Panc1 (cell line): ENCODE measurements at regions not wholly inside any gene's neighbourhood (a gene's known extent, or its start where the extent isn't known, plus 50 kb on each side); places are given as distances from the start of the nearest gene placed in this dataset.

ENCODE experiments used
- ATAC-seq: fragments of 200-7000 bp; cut with Tn5 transposase; 2 replicates; pipeline ENCODE4 v1.9.1; 2020; ENCODE audit warnings: mild to moderate bottlenecking, moderate library complexity
- BruUV-seq: library from RNA; stranded (reverse); fragments of 400-500 nt; replicated peaks from 2 replicates; lab custom pipeline; 2021; lab: Mats Ljungman, UMichigan
- CTCF ChIA-PET: fragments of 300-600 bp; sonication (Branson Sonifier 250); formaldehyde crosslinking; loops from one replicate; lab custom pipeline; 2022; ENCODE audit warnings: antibody characterized with exemption; lab: Charles Lee
- POLR2A ChIA-PET: fragments of 300-600 bp; sonication (Branson Sonifier 250); formaldehyde crosslinking; loops from one replicate; lab custom pipeline; 2022; ENCODE audit warnings: antibody characterized with exemption; lab: Charles Lee
- DNase-seq: peaks from one replicate; pipeline ENCODE4 v3.0.0-alpha.2; 2010; ENCODE audit warnings: low read depth, low spot score
- H3K27ac ChIP-seq: 2 replicates; pipeline ENCODE4 v1.5.1; 2011; ENCODE audit warnings: mild to moderate bottlenecking, low read length, inconsistent platforms
- H3K27me3 ChIP-seq: fragments of 200-500 bp; sonication (Bioruptor generic); 2 replicates; pipeline ENCODE4 v1.6.0; 2014; ENCODE audit warnings: low read length, inconsistent platforms; ENCODE audit not compliant: control insufficient read depth, insufficient read depth
- H3K36me3 ChIP-seq: fragments of 200-500 bp; sonication (Bioruptor generic); 2 replicates; pipeline ENCODE4 v1.5.1; 2014; ENCODE audit warnings: inconsistent platforms, mild to moderate bottlenecking, low read length, moderate library complexity; ENCODE audit not compliant: control insufficient read depth, insufficient read depth
- H3K4me1 ChIP-seq: 2 replicates; pipeline ENCODE4 v1.5.1; 2011; ENCODE audit warnings: inconsistent platforms, mild to moderate bottlenecking, low read length, moderate library complexity; ENCODE audit not compliant: control insufficient read depth, insufficient read depth
- H3K4me3 ChIP-seq, 2 experiments: 2 replicates each; pipeline ENCODE4 v1.5.1; 2011 to 2012; ENCODE audit warnings: low read depth in 2 of 2, low read length in 2 of 2, mild to moderate bottlenecking in 2 of 2, inconsistent platforms in 1 of 2, moderate library complexity in 1 of 2
- H3K9me3 ChIP-seq: fragments of 200-500 bp; sonication (Bioruptor generic); 2 replicates; pipeline ENCODE4 v1.5.1; 2014; ENCODE audit warnings: low read depth, mild to moderate bottlenecking, inconsistent platforms, low read length, moderate library complexity; ENCODE audit not compliant: control insufficient read depth, insufficient read depth
- POLR2AphosphoS5 ChIP-seq: IDR thresholded peaks from 2 replicates; pipeline ENCODE4 v1.6.1; 2012; ENCODE audit warnings: mild to moderate bottlenecking, low read depth, low read length, moderate library complexity
- REST ChIP-seq, 2 experiments: IDR thresholded peaks; 2 replicates each; pipeline ENCODE4 v1.6.1; 2011 to 2012; ENCODE audit warnings: low read depth in 2 of 2, control low read depth in 1 of 2, low read length in 1 of 2, mild to moderate bottlenecking in 1 of 2, moderate library complexity in 1 of 2; ENCODE audit not compliant: insufficient read depth in 1 of 2
- SIN3A ChIP-seq: IDR thresholded peaks from 2 replicates; pipeline ENCODE4 v1.6.1; 2012; ENCODE audit warnings: low read depth, mild to moderate bottlenecking, low read length, moderate library complexity, borderline replicate concordance; ENCODE audit not compliant: insufficient read depth
- TCF7L2 ChIP-seq: IDR thresholded peaks from 2 replicates; pipeline ENCODE4 v1.6.1; 2011; ENCODE audit warnings: mild to moderate bottlenecking, low read depth, low read length, inconsistent platforms
- in situ Hi-C: cut with HindIII; loops from 2 replicates; pipeline ENCODE4 v1.10.0; 2016; ENCODE audit warnings: low sequenced_read_pairs, low pct_unique_long_range_greater_than_20kb
- intact Hi-C: fragments of 100-400 bp; cut with micrococcal nuclease; formaldehyde crosslinking; loops from one replicate; pipeline ENCODE4 v1.10.0; 2022; ENCODE audit not compliant: unreplicated experiment
- TF ChIP-seq, protein P1 (sequence below): fragments of 450-650 bp; IDR thresholded peaks from 2 replicates; pipeline ENCODE4 v1.5.1; 2017; ENCODE audit warnings: mild to moderate bottlenecking

DNA sequence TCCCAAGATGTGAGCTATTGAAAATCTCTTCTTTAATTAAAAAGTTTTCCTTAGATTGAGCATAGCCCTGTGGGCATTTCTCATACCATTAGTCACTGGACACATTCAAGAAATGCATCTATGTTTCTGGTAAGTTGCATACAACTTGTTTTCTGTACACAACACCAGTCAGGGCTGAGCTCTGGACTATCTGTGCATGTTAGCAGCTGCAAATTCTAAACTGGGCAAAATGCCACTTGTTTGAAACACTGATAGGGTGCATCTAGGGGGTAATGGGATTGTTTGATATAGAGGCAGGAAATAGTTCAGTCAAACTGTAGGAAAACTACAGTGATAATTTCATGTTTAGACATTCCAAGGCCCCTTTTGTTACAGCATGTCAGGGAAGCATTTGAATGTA is 145.6 kb upstream of the NPY start:
- Histone ChIP-seq H3K36me3 (no peaks in the 10 kb centered on the region), H3K27ac (no peak overlapping the region), H3K9me3 (no peaks in the 10 kb centered on the region), H3K27me3 (peaks cover 7% of the 10 kb centered on the region; the same call in 1 of the 2 replicates), H3K4me3 (no peak overlapping the region), H3K4me1 (no peaks in the 10 kb centered on the region)
- ChIA-PET CTCF (no interaction called here), POLR2A (interaction anchor here (0.5 kb wide), 1 partner anchor 240 kb away, joined by 7 read pairs; no protein-coding TSS in a partner anchor)
- no peak for DNase-seq
- TF ChIP-seq SIN3A (no peak), TCF7L2 (no peak), POLR2AphosphoS5 (no peak), REST (IDR thresholded peaks at IDR 0.05; ENCODE audit: insufficient read depth in 1 of 2, low read depth in 2 of 2, low read length in 1 of 2) (no peak)
- TF ChIP-seq, protein P1, sequence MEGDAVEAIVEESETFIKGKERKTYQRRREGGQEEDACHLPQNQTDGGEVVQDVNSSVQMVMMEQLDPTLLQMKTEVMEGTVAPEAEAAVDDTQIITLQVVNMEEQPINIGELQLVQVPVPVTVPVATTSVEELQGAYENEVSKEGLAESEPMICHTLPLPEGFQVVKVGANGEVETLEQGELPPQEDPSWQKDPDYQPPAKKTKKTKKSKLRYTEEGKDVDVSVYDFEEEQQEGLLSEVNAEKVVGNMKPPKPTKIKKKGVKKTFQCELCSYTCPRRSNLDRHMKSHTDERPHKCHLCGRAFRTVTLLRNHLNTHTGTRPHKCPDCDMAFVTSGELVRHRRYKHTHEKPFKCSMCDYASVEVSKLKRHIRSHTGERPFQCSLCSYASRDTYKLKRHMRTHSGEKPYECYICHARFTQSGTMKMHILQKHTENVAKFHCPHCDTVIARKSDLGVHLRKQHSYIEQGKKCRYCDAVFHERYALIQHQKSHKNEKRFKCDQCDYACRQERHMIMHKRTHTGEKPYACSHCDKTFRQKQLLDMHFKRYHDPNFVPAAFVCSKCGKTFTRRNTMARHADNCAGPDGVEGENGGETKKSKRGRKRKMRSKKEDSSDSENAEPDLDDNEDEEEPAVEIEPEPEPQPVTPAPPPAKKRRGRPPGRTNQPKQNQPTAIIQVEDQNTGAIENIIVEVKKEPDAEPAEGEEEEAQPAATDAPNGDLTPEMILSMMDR, result no peak
- no TSS peak for BruUV-seq
- ATAC-seq, result no peak
- in situ Hi-C loops, result no loop called here
- intact Hi-C loops, result no loop called here

- BruUV-seq, result no TSS peak
- ChIA-PET CTCF (no interaction called here), POLR2A (no interaction called here)
- intact Hi-C loops (no loop called here), in situ Hi-C loops (no loop called here)
- no peak overlapping the region for H3K27ac ChIP-seq
- ATAC-seq (peak; percentile 51), DNase-seq (no peak)
- TF ChIP-seq POLR2AphosphoS5, result no peak
- TF ChIP-seq TCF7L2, result no peak
- TF ChIP-seq, protein P1, result no peak
- H3K4me3 ChIP-seq, result no peak overlapping the region
- H3K4me1 ChIP-seq, result no peaks in the 10 kb centered on the region
- H3K36me3 ChIP-seq, result no peaks in the 10 kb centered on the region
- no peaks in the 10 kb centered on the region for H3K9me3 ChIP-seq
- peaks cover 7% of the 10 kb centered on the region; the same call in 1 of the 2 replicates for H3K27me3 ChIP-seq
Measured at GRCh38 chr7:24140001-24140400, 144.0 kb upstream of the NPY start.
